ENCODE measurements at regions not wholly inside any gene's neighbourhood (a gene's known extent, or its start where the extent isn't known, plus 50 kb on each side); places are given as distances from the start of the nearest gene placed in this dataset.

GRCh38 chr14:85248881-85249635 lies 280.9 kb upstream of the FLRT2 start:
- TF ChIP-seq CTCF (IDR thresholded peaks at IDR 0.05; ENCODE audit: poor library complexity) (no peak), EZH2 (IDR thresholded peaks at IDR 0.05; ENCODE audit: borderline replicate concordance) (no peak), EZH2phosphoT487 (IDR thresholded peaks at IDR 0.05; ENCODE audit: low read depth, severe bottlenecking, unreplicated experiment) (no peak)
